CD4-positive, alpha-beta T cell (primary cell): ENCODE measurements at regions not wholly inside any gene's neighbourhood (a gene's known extent, or its start where the extent isn't known, plus 50 kb on each side); places are given as distances from the start of the nearest gene placed in this dataset.

Experiments used
- ATAC-seq: fragments of 200-7000 bp; cut with Tn5 transposase; one replicate; pipeline ENCODE4 v1.10.0; 2022; ENCODE audit warnings: mild to moderate bottlenecking; ENCODE audit not compliant: poor library complexity
- CTCF ChIA-PET: fragments of 350-600 bp; sonication (Branson Sonifier 250); formaldehyde crosslinking; loops from one replicate; lab custom pipeline; 2021; ENCODE audit warnings: antibody characterized with exemption, inconsistent platforms; lab: Charles Lee
- POLR2A ChIA-PET: fragments of 350-600 bp; sonication (Branson Sonifier 250); formaldehyde crosslinking; loops from one replicate; lab custom pipeline; 2021; ENCODE audit warnings: antibody characterized with exemption, inconsistent platforms; lab: Charles Lee
- DNase-seq, 14 experiments: peaks; one replicate each; pipeline ENCODE4 v3.0.0-alpha.2; 2013 to 2020; ENCODE audit warnings: mixed read lengths in 2 of 14
- H3K27ac ChIP-seq, 2 donors: one replicate each; pipeline versions ENCODE4 v1.5.1 to v1.7.0; 2013; ENCODE audit warnings: low read length in 2 of 2, low read depth in 1 of 2, mild to moderate bottlenecking in 1 of 2
- H3K27me3 ChIP-seq, 2 experiments: 1 replicate in 1 of 2; 2 replicates in 1 of 2; pipeline versions ENCODE4 v1.6.1 to v1.7.0; 2013; ENCODE audit warnings: low read length in 2 of 2, control low read depth in 1 of 2, mild to moderate bottlenecking in 1 of 2, moderate library complexity in 1 of 2; ENCODE audit not compliant: insufficient read depth in 2 of 2, control insufficient read depth in 1 of 2
- H3K36me3 ChIP-seq: one replicate; pipeline ENCODE4 v1.6.1; 2013; ENCODE audit warnings: low read length, control low read depth; ENCODE audit not compliant: insufficient read depth
- H3K4me1 ChIP-seq: one replicate; pipeline ENCODE4 v1.6.1; 2013; ENCODE audit warnings: low read length, control low read depth; ENCODE audit not compliant: insufficient read depth
- H3K4me3 ChIP-seq: one replicate; pipeline ENCODE4 v1.5.1; 2013; ENCODE audit warnings: mild to moderate bottlenecking, low read length, moderate library complexity
- H3K9me3 ChIP-seq, 2 experiments: 1 replicate in 1 of 2; 2 replicates in 1 of 2; pipeline versions ENCODE4 v1.6.1 to v1.7.0; 2013; ENCODE audit warnings: low read length in 2 of 2, mild to moderate bottlenecking in 2 of 2, control low read depth in 1 of 2, moderate library complexity in 1 of 2; ENCODE audit not compliant: control insufficient read depth in 1 of 2, insufficient read depth in 1 of 2
- H3K27ac Mint-ChIP-seq: one replicate; pipeline ENCODE4 v1.8.0; 2020; ENCODE audit warnings: mixed read lengths
- H3K27me3 Mint-ChIP-seq: one replicate; pipeline ENCODE4 v1.8.0; 2021; ENCODE audit warnings: mixed read lengths
- H3K36me3 Mint-ChIP-seq: one replicate; pipeline ENCODE4 v1.8.0; 2021; ENCODE audit warnings: low read depth, mixed read lengths
- H3K4me1 Mint-ChIP-seq: one replicate; pipeline ENCODE4 v1.8.0; 2021; ENCODE audit warnings: low read depth, mixed read lengths
- H3K4me3 Mint-ChIP-seq: one replicate; pipeline ENCODE4 v1.8.0; 2020; ENCODE audit warnings: mild to moderate bottlenecking, mixed read lengths
- H3K9me3 Mint-ChIP-seq: one replicate; pipeline ENCODE4 v1.8.0; 2020; ENCODE audit warnings: mixed read lengths
- CTCF ChIP-seq: fragments of 200-600 bp; IDR thresholded peaks from one replicate; pipeline ENCODE4 v1.8.0; 2022; ENCODE audit warnings: antibody characterized with exemption, mild to moderate bottlenecking
- intact Hi-C, 2 experiments: fragments of 100-400 bp; cut with DNase I in 1 of 2; cut with micrococcal nuclease in 1 of 2; formaldehyde crosslinking; loops; one replicate each; pipeline versions ENCODE4 v1.15.1 to v1.9.0; 2023 to 2025; cut with DNase I, micrococcal nuclease

- peaks cover 30% of the 10 kb centered on the region for H3K4me1 Mint-ChIP-seq
- H3K27me3 Mint-ChIP-seq, result peaks cover 90% of the 10 kb centered on the region
- no peak for DNase-seq
- H3K4me1 ChIP-seq, result peaks cover 24% of the 10 kb centered on the region
- POLR2A ChIA-PET, result no interaction called here
- intact Hi-C loops, result no loop called here
- no peak overlapping the region for H3K4me3 Mint-ChIP-seq
- CTCF ChIA-PET, result interaction anchor here (1.4 kb wide), 1 partner anchor 15 kb away, joined by 3 read pairs; no protein-coding TSS in a partner anchor
- peaks cover 68 to 84% of the 10 kb centered on the region in 2 experiments for H3K27me3 ChIP-seq
- H3K4me3 ChIP-seq, result no peak overlapping the region
- peaks cover 0 to 31% of the 10 kb centered on the region in 2 experiments for H3K9me3 ChIP-seq
- no peak for TF ChIP-seq CTCF
- no peak overlapping the region for H3K27ac Mint-ChIP-seq
- no peaks in the 10 kb centered on the region for H3K36me3 Mint-ChIP-seq
- no peak for ATAC-seq
- H3K9me3 Mint-ChIP-seq, result no peaks in the 10 kb centered on the region
- H3K36me3 ChIP-seq, result no peaks in the 10 kb centered on the region
- H3K27ac ChIP-seq, result no peak overlapping the region
Measured at GRCh38 chr5:73230264-73231245, 57.6 kb downstream of the TMEM174 start.

GRCh38 chr5:73229271-73229670 is 56.3 kb downstream of the TMEM174 start:
- peaks cover 91% of the 10 kb centered on the region for H3K27me3 Mint-ChIP-seq
- intact Hi-C loops, result no loop called here
- Histone ChIP-seq H3K9me3 (peaks cover 0 to 30% of the 10 kb centered on the region in 2 experiments), H3K4me1 (peaks cover 24% of the 10 kb centered on the region), H3K36me3 (no peaks in the 10 kb centered on the region), H3K4me3 (no peak overlapping the region), H3K27ac (no peak overlapping the region), H3K27me3 (peaks cover 58 to 81% of the 10 kb centered on the region in 2 experiments)
- H3K27ac Mint-ChIP-seq, result no peak overlapping the region
- H3K9me3 Mint-ChIP-seq, result no peaks in the 10 kb centered on the region
- CTCF ChIA-PET, result interaction anchor here (1.1 to 1.4 kb wide), 2 partner anchors 14 to 222 kb away, joined by 3 read pairs; no protein-coding TSS in a partner anchor
- no peak for ATAC-seq
- peaks cover 30% of the 10 kb centered on the region for H3K4me1 Mint-ChIP-seq
- H3K4me3 Mint-ChIP-seq, result no peak overlapping the region
- POLR2A ChIA-PET, result no interaction called here
- no peak for DNase-seq
- H3K36me3 Mint-ChIP-seq, result no peaks in the 10 kb centered on the region
- no peak for TF ChIP-seq CTCF

DNA sequence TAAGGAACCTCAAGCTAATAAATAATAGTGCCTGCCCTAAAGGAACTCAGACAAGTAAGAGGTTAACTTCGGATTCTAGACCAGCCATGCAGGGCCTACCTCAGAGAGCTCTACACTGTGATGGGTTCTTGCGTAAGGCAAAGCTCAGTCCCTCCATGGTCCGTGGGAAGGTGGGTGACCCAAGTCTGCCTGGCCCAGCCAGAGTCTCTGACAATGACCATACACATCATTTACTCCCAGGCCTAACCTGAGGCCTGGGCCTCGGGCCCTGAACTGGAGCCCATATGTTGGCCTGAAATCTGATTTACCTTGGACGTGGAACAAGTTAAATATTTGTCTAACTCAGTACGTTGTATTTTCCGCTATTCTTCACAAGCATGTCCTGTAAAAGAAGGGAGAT is 55.1 kb downstream of the TMEM174 start:
- ChIA-PET CTCF (no interaction called here), POLR2A (no interaction called here)
- H3K36me3 Mint-ChIP-seq, result no peaks in the 10 kb centered on the region
- DNase-seq (no peak), ATAC-seq (no peak)
- H3K4me3 Mint-ChIP-seq, result no peak overlapping the region
- no peak overlapping the region for H3K27ac ChIP-seq
- TF ChIP-seq CTCF, result no peak
- H3K27ac Mint-ChIP-seq, result no peak overlapping the region
- no peaks in the 10 kb centered on the region for H3K9me3 Mint-ChIP-seq
- H3K4me3 ChIP-seq, result no peak overlapping the region
- peaks cover 12% of the 10 kb centered on the region for H3K4me1 ChIP-seq
- no peaks in the 10 kb centered on the region for H3K36me3 ChIP-seq
- intact Hi-C loops, result no loop called here
- peaks cover 49 to 79% of the 10 kb centered on the region in 2 experiments for H3K27me3 ChIP-seq
- peaks cover 22% of the 10 kb centered on the region for H3K4me1 Mint-ChIP-seq
- peaks cover 91% of the 10 kb centered on the region for H3K27me3 Mint-ChIP-seq
- H3K9me3 ChIP-seq, result peaks cover 0 to 20% of the 10 kb centered on the region in 2 experiments
